HepG2 (cell line): ENCODE measurements at regions not wholly inside any gene's neighbourhood (a gene's known extent, or its start where the extent isn't known, plus 50 kb on each side); places are given as distances from the start of the nearest gene placed in this dataset.

Experiments
- ARID5B ChIP-seq: IDR thresholded peaks from 2 replicates; pipeline ENCODE4 v1.4.0; 2020; ENCODE audit warnings: mild to moderate bottlenecking, missing genetic modification reagents
- CBX5 ChIP-seq: sonication (generic); formaldehyde crosslinking; IDR thresholded peaks from 2 replicates; pipeline ENCODE4 v1.4.0; 2020; ENCODE audit warnings: missing genetic modification reagents, borderline replicate concordance
- GABPB1 ChIP-seq: IDR thresholded peaks from 2 replicates; pipeline ENCODE4 v1.6.1; 2016; ENCODE audit warnings: mild to moderate bottlenecking, missing genetic modification reagents, moderate library complexity, missing compliant biosample characterization
- MAFF ChIP-seq: IDR thresholded peaks from 2 replicates; pipeline ENCODE4 v1.6.1; 2011; ENCODE audit warnings: low read depth, low read length, improper control_type of control experiment
- PCBP1 ChIP-seq: fragments of 200-400 bp; formaldehyde crosslinking; IDR thresholded peaks from 2 replicates; pipeline ENCODE4 v1.6.1; 2017; ENCODE audit warnings: mild to moderate bottlenecking, low read depth, low read length, borderline replicate concordance
- RARG ChIP-seq: sonication (generic); formaldehyde crosslinking; IDR thresholded peaks from 2 replicates; pipeline ENCODE4 v1.4.0; 2020; ENCODE audit warnings: low read depth, mild to moderate bottlenecking, missing genetic modification reagents
- SOX13 ChIP-seq, 3 experiments: fragments of 450-650 bp in 1 of 3; sonication (generic) in 1 of 3; formaldehyde crosslinking in 1 of 3; IDR thresholded peaks in 2 of 3; conservative IDR thresholded peaks in 1 of 3; 2 replicates each; pipeline versions ENCODE4 v1.5.0 to v1.6.1; 2016 to 2020; ENCODE audit warnings: antibody characterized with exemption in 1 of 3, mild to moderate bottlenecking in 1 of 3, missing compliant biosample characterization in 1 of 3, missing genetic modification reagents in 1 of 3, moderate library complexity in 1 of 3
- SOX5 ChIP-seq: IDR thresholded peaks from 2 replicates; pipeline ENCODE4 v1.6.1; 2016; ENCODE audit warnings: borderline replicate concordance
- ZFP36L2 ChIP-seq: sonication (generic); formaldehyde crosslinking; IDR thresholded peaks from 2 replicates; pipeline ENCODE4 v1.4.0; 2020; ENCODE audit warnings: missing genetic modification reagents
- ZNF143 ChIP-seq: sonication (generic); formaldehyde crosslinking; IDR thresholded peaks from 2 replicates; pipeline ENCODE4 v1.4.0; 2020; ENCODE audit warnings: missing genetic modification reagents
- ZNF335 ChIP-seq: sonication (generic); formaldehyde crosslinking; IDR thresholded peaks from 2 replicates; pipeline ENCODE4 v1.4.0; 2020; ENCODE audit warnings: missing genetic modification reagents
- TF ChIP-seq, protein P1 (sequence below): sonication (generic); formaldehyde crosslinking; IDR thresholded peaks from 2 replicates; pipeline ENCODE4 v1.5.1; 2020; ENCODE audit warnings: mild to moderate bottlenecking, missing genetic modification reagents, borderline replicate concordance
- TF ChIP-seq, protein P2 (sequence below): sonication (generic); formaldehyde crosslinking; conservative IDR thresholded peaks from 2 replicates; pipeline ENCODE4 v1.4.0; 2020; ENCODE audit warnings: missing genetic modification reagents
- TF ChIP-seq, protein P3 (sequence below): sonication (generic); formaldehyde crosslinking; conservative IDR thresholded peaks from 2 replicates; pipeline ENCODE4 v1.4.0; 2020; ENCODE audit warnings: mild to moderate bottlenecking, missing genetic modification reagents, moderate library complexity

GRCh38 chrX:115449742-115450141, 111.2 kb upstream of the PLS3 start (continued):
- no peak for TF ChIP-seq ZFP36L2 (CRISPR knock-in tag)
- TF ChIP-seq, protein P1, sequence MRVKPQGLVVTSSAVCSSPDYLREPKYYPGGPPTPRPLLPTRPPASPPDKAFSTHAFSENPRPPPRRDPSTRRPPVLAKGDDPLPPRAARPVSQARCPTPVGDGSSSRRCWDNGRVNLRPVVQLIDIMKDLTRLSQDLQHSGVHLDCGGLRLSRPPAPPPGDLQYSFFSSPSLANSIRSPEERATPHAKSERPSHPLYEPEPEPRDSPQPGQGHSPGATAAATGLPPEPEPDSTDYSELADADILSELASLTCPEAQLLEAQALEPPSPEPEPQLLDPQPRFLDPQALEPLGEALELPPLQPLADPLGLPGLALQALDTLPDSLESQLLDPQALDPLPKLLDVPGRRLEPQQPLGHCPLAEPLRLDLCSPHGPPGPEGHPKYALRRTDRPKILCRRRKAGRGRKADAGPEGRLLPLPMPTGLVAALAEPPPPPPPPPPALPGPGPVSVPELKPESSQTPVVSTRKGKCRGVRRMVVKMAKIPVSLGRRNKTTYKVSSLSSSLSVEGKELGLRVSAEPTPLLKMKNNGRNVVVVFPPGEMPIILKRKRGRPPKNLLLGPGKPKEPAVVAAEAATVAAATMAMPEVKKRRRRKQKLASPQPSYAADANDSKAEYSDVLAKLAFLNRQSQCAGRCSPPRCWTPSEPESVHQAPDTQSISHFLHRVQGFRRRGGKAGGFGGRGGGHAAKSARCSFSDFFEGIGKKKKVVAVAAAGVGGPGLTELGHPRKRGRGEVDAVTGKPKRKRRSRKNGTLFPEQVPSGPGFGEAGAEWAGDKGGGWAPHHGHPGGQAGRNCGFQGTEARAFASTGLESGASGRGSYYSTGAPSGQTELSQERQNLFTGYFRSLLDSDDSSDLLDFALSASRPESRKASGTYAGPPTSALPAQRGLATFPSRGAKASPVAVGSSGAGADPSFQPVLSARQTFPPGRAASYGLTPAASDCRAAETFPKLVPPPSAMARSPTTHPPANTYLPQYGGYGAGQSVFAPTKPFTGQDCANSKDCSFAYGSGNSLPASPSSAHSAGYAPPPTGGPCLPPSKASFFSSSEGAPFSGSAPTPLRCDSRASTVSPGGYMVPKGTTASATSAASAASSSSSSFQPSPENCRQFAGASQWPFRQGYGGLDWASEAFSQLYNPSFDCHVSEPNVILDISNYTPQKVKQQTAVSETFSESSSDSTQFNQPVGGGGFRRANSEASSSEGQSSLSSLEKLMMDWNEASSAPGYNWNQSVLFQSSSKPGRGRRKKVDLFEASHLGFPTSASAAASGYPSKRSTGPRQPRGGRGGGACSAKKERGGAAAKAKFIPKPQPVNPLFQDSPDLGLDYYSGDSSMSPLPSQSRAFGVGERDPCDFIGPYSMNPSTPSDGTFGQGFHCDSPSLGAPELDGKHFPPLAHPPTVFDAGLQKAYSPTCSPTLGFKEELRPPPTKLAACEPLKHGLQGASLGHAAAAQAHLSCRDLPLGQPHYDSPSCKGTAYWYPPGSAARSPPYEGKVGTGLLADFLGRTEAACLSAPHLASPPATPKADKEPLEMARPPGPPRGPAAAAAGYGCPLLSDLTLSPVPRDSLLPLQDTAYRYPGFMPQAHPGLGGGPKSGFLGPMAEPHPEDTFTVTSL, result peak; percentile 77; the same call in 1 of the 2 replicates
- TF ChIP-seq GABPB1, result peak; percentile 32; the same call in 1 of the 2 replicates
- TF ChIP-seq SOX13 (IDR thresholded peaks at IDR 0.05), result no peak
- TF ChIP-seq SOX13 (CRISPR knock-in tag; conservative IDR thresholded peaks at IDR 0.05 in 1 of 2, IDR thresholded peaks at IDR 0.05 in 1 of 2), result peak in 1 of 2 experiments; percentile 74; a peak in 2 of 4 replicates
- peak; percentile 91 for TF ChIP-seq ARID5B
- TF ChIP-seq ZNF335 (CRISPR knock-in tag), result no peak
- peak; percentile 59; the same call in 1 of the 2 replicates for TF ChIP-seq SOX5 (CRISPR knock-in tag)
- no peak for TF ChIP-seq CBX5 (CRISPR knock-in tag)
- TF ChIP-seq, protein P2, sequence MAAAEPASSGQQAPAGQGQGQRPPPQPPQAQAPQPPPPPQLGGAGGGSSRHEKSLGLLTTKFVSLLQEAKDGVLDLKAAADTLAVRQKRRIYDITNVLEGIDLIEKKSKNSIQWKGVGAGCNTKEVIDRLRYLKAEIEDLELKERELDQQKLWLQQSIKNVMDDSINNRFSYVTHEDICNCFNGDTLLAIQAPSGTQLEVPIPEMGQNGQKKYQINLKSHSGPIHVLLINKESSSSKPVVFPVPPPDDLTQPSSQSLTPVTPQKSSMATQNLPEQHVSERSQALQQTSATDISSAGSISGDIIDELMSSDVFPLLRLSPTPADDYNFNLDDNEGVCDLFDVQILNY (CRISPR knock-in tag), result no peak
- no peak for TF ChIP-seq ZNF143 (CRISPR knock-in tag)
- no peak for TF ChIP-seq RARG (CRISPR knock-in tag)
- no peak for TF ChIP-seq MAFF
- TF ChIP-seq, protein P3, sequence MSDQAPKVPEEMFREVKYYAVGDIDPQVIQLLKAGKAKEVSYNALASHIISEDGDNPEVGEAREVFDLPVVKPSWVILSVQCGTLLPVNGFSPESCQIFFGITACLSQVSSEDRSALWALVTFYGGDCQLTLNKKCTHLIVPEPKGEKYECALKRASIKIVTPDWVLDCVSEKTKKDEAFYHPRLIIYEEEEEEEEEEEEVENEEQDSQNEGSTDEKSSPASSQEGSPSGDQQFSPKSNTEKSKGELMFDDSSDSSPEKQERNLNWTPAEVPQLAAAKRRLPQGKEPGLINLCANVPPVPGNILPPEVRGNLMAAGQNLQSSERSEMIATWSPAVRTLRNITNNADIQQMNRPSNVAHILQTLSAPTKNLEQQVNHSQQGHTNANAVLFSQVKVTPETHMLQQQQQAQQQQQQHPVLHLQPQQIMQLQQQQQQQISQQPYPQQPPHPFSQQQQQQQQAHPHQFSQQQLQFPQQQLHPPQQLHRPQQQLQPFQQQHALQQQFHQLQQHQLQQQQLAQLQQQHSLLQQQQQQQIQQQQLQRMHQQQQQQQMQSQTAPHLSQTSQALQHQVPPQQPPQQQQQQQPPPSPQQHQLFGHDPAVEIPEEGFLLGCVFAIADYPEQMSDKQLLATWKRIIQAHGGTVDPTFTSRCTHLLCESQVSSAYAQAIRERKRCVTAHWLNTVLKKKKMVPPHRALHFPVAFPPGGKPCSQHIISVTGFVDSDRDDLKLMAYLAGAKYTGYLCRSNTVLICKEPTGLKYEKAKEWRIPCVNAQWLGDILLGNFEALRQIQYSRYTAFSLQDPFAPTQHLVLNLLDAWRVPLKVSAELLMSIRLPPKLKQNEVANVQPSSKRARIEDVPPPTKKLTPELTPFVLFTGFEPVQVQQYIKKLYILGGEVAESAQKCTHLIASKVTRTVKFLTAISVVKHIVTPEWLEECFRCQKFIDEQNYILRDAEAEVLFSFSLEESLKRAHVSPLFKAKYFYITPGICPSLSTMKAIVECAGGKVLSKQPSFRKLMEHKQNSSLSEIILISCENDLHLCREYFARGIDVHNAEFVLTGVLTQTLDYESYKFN (CRISPR knock-in tag), result 0 out of 2 replicates have a peak, but pooled peaks have one; percentile 31
- TF ChIP-seq PCBP1, result no peak
